PC-3 (cell line): ENCODE measurements at regions not wholly inside any gene's neighbourhood (a gene's known extent, or its start where the extent isn't known, plus 50 kb on each side); places are given as distances from the start of the nearest gene placed in this dataset.
"Not testable (repeated sequence)": the region's sequence is repeated elsewhere in the genome, so short reads cannot be mapped to it uniquely, and the experiment has no call there.

Source experiments
- CTCF ChIP-seq: fragments of 300-600 bp; sonication (generic); conservative IDR thresholded peaks from 2 replicates; pipeline ENCODE4 v1.5.1; 2017; ENCODE audit warnings: antibody characterized with exemption, low read depth, mild to moderate bottlenecking, low read length
- EZH2phosphoT487 ChIP-seq: fragments of 300-600 bp; sonication (generic); IDR thresholded peaks from 2 replicates; pipeline ENCODE4 v1.6.1; 2018; ENCODE audit warnings: mild to moderate bottlenecking, antibody characterized with exemption, low read length, borderline replicate concordance

- TF ChIP-seq CTCF, EZH2phosphoT487: not testable (repeated sequence)
Measured at GRCh38 chr3:34909679-34910078, 729.6 kb upstream of the ARPP21 start.
